OCI-LY1 (cell line): ENCODE measurements at regions not wholly inside any gene's neighbourhood (a gene's known extent, or its start where the extent isn't known, plus 50 kb on each side); places are given as distances from the start of the nearest gene placed in this dataset.

Experiments
- H2AFZ ChIP-seq: fragments of 200-600 bp; sonication (generic), shearing (Covaris generic); 2 replicates; pipeline ENCODE4 v1.6.0; 2014; ENCODE audit warnings: antibody characterized with exemption, mild to moderate bottlenecking, low read length
- H3F3A ChIP-seq: fragments of 200-600 bp; sonication (generic), shearing (Covaris generic); 2 replicates; pipeline ENCODE4 v1.6.0; 2014; ENCODE audit warnings: mild to moderate bottlenecking, antibody characterized with exemption, low read length, moderate library complexity; ENCODE audit not compliant: insufficient read depth
- H3K27ac ChIP-seq: fragments of 200-600 bp; sonication (generic); 2 replicates; pipeline ENCODE4 v1.5.1; 2014; ENCODE audit warnings: low read length, mixed run types, mild to moderate bottlenecking, low read depth; ENCODE audit not compliant: poor library complexity, severe bottlenecking
- H3K27me3 ChIP-seq: fragments of 200-600 bp; sonication (generic); 2 replicates; pipeline ENCODE4 v1.6.0; 2014; ENCODE audit warnings: antibody characterized with exemption, mild to moderate bottlenecking, low read length, moderate library complexity; ENCODE audit not compliant: insufficient read depth
- H3K36me3 ChIP-seq: fragments of 200-600 bp; sonication (generic); 2 replicates; pipeline ENCODE4 v1.6.1; 2014; ENCODE audit warnings: mild to moderate bottlenecking, antibody characterized with exemption, low read length, moderate library complexity, mixed read lengths; ENCODE audit not compliant: insufficient read depth
- H3K4me1 ChIP-seq: fragments of 200-600 bp; sonication (generic); 2 replicates; pipeline ENCODE4 v1.5.1; 2014; ENCODE audit warnings: mild to moderate bottlenecking, low read length, moderate library complexity; ENCODE audit not compliant: insufficient read depth, severe bottlenecking
- H3K4me2 ChIP-seq: fragments of 200-600 bp; sonication (generic), shearing (Covaris generic); 2 replicates; pipeline ENCODE4 v1.6.1; 2014; ENCODE audit warnings: low read length
- H3K4me3 ChIP-seq: fragments of 200-600 bp; sonication (generic); 2 replicates; pipeline ENCODE4 v1.5.1; 2014; ENCODE audit warnings: low read length, low read depth, mild to moderate bottlenecking, mixed read lengths; ENCODE audit not compliant: poor library complexity, severe bottlenecking
- H3K79me2 ChIP-seq: fragments of 200-600 bp; shearing (Covaris generic); 2 replicates; pipeline ENCODE4 v1.6.1; 2016; ENCODE audit warnings: mixed run types, low read length, mixed read lengths; ENCODE audit not compliant: insufficient read depth
- H3K9ac ChIP-seq: fragments of 200-600 bp; sonication (generic), shearing (Covaris generic); 2 replicates; pipeline ENCODE4 v1.6.1; 2014; ENCODE audit warnings: mild to moderate bottlenecking, low read length, mixed read lengths
- H3K9me2 ChIP-seq: fragments of 200-600 bp; sonication (generic), shearing (Covaris generic); 2 replicates; pipeline ENCODE4 v1.6.1; 2014; ENCODE audit warnings: low read depth, mild to moderate bottlenecking, low read length, mixed read lengths
- H3K9me3 ChIP-seq: fragments of 200-600 bp; shearing (Covaris generic); 2 replicates; pipeline ENCODE4 v1.6.1; 2014; ENCODE audit warnings: low read length, mixed read lengths
- H4K20me1 ChIP-seq: fragments of 200-600 bp; sonication (generic), shearing (Covaris generic); 2 replicates; pipeline ENCODE4 v1.6.0; 2016; ENCODE audit warnings: mild to moderate bottlenecking, low read length; ENCODE audit not compliant: insufficient read depth
- EZH2 ChIP-seq: fragments of 200-600 bp; sonication (generic), shearing (Covaris generic); IDR thresholded peaks from 2 replicates; pipeline ENCODE4 v1.8.0; 2017; ENCODE audit warnings: borderline replicate concordance, mixed run types, mild to moderate bottlenecking, antibody characterized with exemption, low read length, moderate library complexity, mixed read lengths
- TF ChIP-seq, protein P1 (sequence below): fragments of 200-600 bp; sonication (generic), shearing (Covaris generic); IDR thresholded peaks from 2 replicates; pipeline ENCODE4 v1.5.1; 2017; ENCODE audit warnings: mild to moderate bottlenecking, antibody characterized with exemption, low read length, moderate library complexity, mixed read lengths

DNA sequence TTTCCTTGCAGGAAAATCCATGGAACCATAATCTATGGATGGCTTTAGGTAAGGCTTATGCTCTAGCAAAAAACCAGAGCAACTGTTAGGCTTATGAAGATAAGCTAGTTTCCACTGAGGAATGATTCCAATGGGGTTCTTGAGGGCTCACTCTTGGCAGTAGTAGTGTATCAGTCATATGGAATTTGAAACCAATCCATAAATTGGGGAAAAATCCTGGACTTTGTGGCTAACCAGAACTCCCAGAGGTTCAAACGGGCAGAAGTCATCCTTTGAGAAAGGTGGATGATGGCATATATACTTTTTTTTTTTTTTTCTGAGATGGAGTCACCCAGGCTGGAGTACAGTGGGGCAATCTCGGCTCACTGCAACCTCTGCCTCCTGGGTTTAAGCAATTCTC lies 54.2 kb upstream of the ATF3 start:
- Histone ChIP-seq H3K27me3 (no peaks in the 10 kb centered on the region; the same call in 1 of the 2 replicates), H4K20me1 (no peaks in the 10 kb centered on the region), H2AFZ (no peak overlapping the region), H3K4me2 (no peak overlapping the region), H3K9ac (no peak overlapping the region), H3K4me1 (peaks cover 12% of the 10 kb centered on the region), H3K9me2 (no peaks in the 10 kb centered on the region), H3K36me3 (no peaks in the 10 kb centered on the region), H3K27ac (no peak overlapping the region), H3K9me3 (no peaks in the 10 kb centered on the region), H3F3A (no peaks in the 10 kb centered on the region), H3K4me3 (no peak overlapping the region), H3K79me2 (no peaks in the 10 kb centered on the region)
- no peak for TF ChIP-seq EZH2
- TF ChIP-seq, protein P1, sequence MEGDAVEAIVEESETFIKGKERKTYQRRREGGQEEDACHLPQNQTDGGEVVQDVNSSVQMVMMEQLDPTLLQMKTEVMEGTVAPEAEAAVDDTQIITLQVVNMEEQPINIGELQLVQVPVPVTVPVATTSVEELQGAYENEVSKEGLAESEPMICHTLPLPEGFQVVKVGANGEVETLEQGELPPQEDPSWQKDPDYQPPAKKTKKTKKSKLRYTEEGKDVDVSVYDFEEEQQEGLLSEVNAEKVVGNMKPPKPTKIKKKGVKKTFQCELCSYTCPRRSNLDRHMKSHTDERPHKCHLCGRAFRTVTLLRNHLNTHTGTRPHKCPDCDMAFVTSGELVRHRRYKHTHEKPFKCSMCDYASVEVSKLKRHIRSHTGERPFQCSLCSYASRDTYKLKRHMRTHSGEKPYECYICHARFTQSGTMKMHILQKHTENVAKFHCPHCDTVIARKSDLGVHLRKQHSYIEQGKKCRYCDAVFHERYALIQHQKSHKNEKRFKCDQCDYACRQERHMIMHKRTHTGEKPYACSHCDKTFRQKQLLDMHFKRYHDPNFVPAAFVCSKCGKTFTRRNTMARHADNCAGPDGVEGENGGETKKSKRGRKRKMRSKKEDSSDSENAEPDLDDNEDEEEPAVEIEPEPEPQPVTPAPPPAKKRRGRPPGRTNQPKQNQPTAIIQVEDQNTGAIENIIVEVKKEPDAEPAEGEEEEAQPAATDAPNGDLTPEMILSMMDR, result no peak

DNA sequence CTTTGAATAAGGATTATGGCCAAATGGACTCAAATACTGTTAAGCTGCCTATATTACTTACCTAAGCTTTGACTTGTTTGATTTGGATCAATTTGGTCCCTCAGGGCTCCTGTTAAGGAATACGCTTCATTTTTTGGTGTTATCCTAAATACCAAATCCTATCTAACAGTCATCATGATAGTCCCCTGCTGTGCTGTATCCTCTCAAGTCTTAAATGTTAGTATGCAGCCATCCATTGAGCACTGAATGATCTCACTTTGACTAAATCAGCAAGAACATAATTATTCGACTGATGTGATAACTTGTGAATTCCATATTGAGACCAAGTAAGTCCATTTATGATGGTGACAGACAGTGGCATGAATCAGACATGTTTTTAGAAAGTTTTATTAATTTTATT lies 53.1 kb upstream of the ATF3 start:
- Histone ChIP-seq H3K4me2 (no peak overlapping the region), H3K36me3 (no peaks in the 10 kb centered on the region), H3K9me2 (no peaks in the 10 kb centered on the region), H3K79me2 (no peaks in the 10 kb centered on the region), H3K9me3 (no peaks in the 10 kb centered on the region), H3K27ac (no peak overlapping the region), H3K4me3 (no peak overlapping the region), H2AFZ (no peak overlapping the region), H3K27me3 (no peaks in the 10 kb centered on the region; the same call in 1 of the 2 replicates), H3K9ac (no peak overlapping the region), H3F3A (no peaks in the 10 kb centered on the region), H3K4me1 (peaks cover 13% of the 10 kb centered on the region), H4K20me1 (no peaks in the 10 kb centered on the region)
- TF ChIP-seq EZH2, result no peak
- TF ChIP-seq, protein P1, result no peak

DNA sequence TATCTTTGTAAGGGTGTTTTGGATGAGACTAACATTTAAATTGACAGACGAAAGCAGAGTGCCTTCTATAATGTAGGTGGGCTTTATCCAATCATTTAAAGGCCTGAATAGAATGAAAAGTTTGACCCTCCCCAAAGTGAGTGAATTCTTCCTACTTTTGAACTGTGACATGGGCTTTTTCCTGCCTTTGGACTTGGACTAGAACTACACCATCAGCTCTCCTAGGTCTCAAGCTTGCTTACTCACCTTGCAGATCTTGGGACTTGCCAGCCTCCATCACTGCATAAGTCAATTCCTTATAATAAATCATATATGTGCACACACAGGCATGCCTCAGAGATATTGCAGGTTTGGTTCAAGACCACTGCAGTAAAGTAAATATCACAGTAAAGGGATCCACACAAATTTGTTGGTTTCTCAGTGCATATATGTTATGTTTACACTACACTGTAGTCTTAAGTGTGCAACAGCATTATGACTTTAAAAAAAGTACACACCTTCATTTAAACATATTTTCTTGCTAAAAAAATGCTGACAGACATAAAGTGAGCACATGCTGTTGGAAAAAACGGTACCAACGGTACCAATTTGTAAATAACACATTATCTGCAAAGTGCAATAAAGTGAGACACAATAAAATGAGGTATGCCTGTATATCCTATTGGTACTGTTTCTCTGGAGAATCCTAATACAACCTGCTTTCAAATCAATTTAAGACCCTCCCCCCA lies 51.6 kb upstream of the ATF3 start:
- H3F3A ChIP-seq, result no peaks in the 10 kb centered on the region
- no peak for TF ChIP-seq EZH2
- TF ChIP-seq, protein P1, result no peak

More for the DNA sequence above, 51.6 kb upstream of the ATF3 start:
- Histone ChIP-seq H3K4me3 (no peak overlapping the region), H3K79me2 (no peaks in the 10 kb centered on the region), H3K4me2 (no peak overlapping the region), H3K9ac (no peak overlapping the region), H2AFZ (no peak overlapping the region), H3K27ac (no peak overlapping the region), H4K20me1 (no peaks in the 10 kb centered on the region), H3K27me3 (no peaks in the 10 kb centered on the region; the same call in 1 of the 2 replicates), H3K9me2 (no peaks in the 10 kb centered on the region), H3K9me3 (no peaks in the 10 kb centered on the region), H3K4me1 (peaks cover 13% of the 10 kb centered on the region), H3K36me3 (no peaks in the 10 kb centered on the region)
